HL-60 (cell line): ENCODE measurements at regions not wholly inside any gene's neighbourhood (a gene's known extent, or its start where the extent isn't known, plus 50 kb on each side); places are given as distances from the start of the nearest gene placed in this dataset.
"Not testable (repeated sequence)": the region's sequence is repeated elsewhere in the genome, so short reads cannot be mapped to it uniquely, and the experiment has no call there.

ENCODE experiments used
- DNase-seq, 2 experiments: peaks; one replicate each; pipeline ENCODE4 v3.0.0-alpha.2; 2010 to 2020; ENCODE audit warnings: low read depth in 1 of 2, low spot score in 1 of 2
- H3K27ac ChIP-seq: fragments of 250-450 bp; sonication (Bioruptor Pico); replicated peaks from 2 replicates; pipeline ENCODE4 v1.5.1; 2020; ENCODE audit warnings: mild to moderate bottlenecking, moderate library complexity
- H3K27me3 ChIP-seq: fragments of 250-450 bp; sonication (Bioruptor Pico); 2 replicates; pipeline ENCODE4 v1.5.1; 2021; ENCODE audit warnings: mild to moderate bottlenecking, moderate library complexity; ENCODE audit not compliant: insufficient read depth, poor library complexity, severe bottlenecking
- H3K4me3 ChIP-seq: replicated peaks from 2 replicates; pipeline ENCODE4 v1.5.1; 2011; ENCODE audit warnings: mild to moderate bottlenecking, control low read depth, low read length; ENCODE audit not compliant: insufficient read depth
- GABPA ChIP-seq: IDR thresholded peaks from 2 replicates; pipeline ENCODE4 v1.6.1; 2012; ENCODE audit warnings: low read depth
- POLR2AphosphoS5 ChIP-seq: IDR thresholded peaks from 2 replicates; pipeline ENCODE4 v1.6.1; 2012; ENCODE audit warnings: low read depth
- SPI1 ChIP-seq: IDR thresholded peaks from 2 replicates; pipeline ENCODE4 v1.6.1; 2012; ENCODE audit warnings: low read depth, mild to moderate bottlenecking, borderline replicate concordance
- TF ChIP-seq, protein P1 (sequence below): IDR thresholded peaks from 2 replicates; pipeline ENCODE4 v1.6.1; 2012; ENCODE audit warnings: low read depth; ENCODE audit not compliant: insufficient replicate concordance
- TF ChIP-seq, protein P2 (sequence below): IDR thresholded peaks from one replicate; pipeline ENCODE4 v1.5.1; 2011; ENCODE audit warnings: low read length, control low read depth, inconsistent platforms; ENCODE audit not compliant: insufficient read depth

DNA sequence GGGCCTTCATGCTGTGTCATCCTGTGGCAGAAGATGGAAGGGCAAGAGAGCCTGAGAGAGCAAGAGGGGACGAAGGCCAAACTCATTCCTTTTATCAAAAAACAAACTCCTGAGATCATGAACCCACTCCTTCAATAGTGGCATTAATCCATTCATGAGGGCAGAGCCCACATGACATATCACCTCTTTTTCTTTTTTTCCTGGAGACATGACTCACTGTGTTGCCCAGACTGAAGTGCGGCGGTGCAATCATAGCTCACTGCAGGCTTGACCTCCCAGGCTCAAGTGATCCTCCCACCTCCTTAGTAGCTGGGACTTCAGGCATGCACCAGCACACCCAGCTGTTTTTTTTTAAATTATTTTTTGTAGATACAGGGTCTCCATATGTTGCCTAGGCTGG is 92.0 kb upstream of the RNU6-1 start:
- TF ChIP-seq, protein P1, sequence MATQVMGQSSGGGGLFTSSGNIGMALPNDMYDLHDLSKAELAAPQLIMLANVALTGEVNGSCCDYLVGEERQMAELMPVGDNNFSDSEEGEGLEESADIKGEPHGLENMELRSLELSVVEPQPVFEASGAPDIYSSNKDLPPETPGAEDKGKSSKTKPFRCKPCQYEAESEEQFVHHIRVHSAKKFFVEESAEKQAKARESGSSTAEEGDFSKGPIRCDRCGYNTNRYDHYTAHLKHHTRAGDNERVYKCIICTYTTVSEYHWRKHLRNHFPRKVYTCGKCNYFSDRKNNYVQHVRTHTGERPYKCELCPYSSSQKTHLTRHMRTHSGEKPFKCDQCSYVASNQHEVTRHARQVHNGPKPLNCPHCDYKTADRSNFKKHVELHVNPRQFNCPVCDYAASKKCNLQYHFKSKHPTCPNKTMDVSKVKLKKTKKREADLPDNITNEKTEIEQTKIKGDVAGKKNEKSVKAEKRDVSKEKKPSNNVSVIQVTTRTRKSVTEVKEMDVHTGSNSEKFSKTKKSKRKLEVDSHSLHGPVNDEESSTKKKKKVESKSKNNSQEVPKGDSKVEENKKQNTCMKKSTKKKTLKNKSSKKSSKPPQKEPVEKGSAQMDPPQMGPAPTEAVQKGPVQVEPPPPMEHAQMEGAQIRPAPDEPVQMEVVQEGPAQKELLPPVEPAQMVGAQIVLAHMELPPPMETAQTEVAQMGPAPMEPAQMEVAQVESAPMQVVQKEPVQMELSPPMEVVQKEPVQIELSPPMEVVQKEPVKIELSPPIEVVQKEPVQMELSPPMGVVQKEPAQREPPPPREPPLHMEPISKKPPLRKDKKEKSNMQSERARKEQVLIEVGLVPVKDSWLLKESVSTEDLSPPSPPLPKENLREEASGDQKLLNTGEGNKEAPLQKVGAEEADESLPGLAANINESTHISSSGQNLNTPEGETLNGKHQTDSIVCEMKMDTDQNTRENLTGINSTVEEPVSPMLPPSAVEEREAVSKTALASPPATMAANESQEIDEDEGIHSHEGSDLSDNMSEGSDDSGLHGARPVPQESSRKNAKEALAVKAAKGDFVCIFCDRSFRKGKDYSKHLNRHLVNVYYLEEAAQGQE, result no peak
- TF ChIP-seq SPI1 (no peak), GABPA (no peak), POLR2AphosphoS5 (no peak)
- Histone ChIP-seq H3K27me3 (no peaks in the 10 kb centered on the region), H3K27ac (no peak overlapping the region), H3K4me3 (no peak overlapping the region)
- no peak for DNase-seq

DNA sequence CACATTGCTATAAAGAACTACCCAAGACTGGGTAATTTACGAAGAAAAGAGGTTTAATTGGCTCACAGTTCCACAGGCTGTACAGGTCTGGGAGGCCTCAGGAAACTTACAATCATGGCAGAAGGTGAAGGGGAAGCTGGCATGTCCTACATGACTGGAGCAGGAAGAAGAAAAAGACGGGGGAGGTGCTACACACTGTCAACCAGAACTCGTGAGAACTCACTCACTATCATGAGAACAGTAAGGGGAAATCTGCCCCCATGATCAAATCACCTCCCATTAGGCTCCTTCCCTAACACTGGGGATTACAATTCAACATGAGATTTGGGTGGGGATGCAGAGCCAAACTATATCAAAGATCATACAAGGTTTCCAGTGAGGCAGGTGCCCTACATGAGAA is 94.3 kb upstream of the RNU6-1 start:
- H3K27ac ChIP-seq, H3K27me3 ChIP-seq, H3K4me3 ChIP-seq: not testable (repeated sequence)
- DNase-seq, result peak in 1 of 2 experiments; percentile 23

DNA sequence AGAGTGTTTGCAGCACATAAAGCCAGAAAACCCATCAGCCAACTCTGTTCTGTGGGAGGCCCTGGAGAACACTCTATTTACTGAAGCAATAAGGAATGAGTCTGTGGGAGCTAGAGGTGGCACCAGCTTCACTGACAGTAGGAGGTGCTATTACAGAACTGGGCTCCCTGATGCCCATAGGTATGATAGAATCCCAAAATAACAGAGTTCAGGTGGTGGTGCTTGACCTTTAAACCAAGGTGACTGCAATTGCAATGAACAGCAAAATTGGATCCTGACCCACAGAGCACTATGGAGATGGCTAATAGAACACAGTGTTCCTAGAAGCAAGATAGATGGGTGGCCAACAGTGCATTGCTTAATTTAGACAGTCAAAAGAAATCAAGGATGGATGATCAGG is 95.4 kb upstream of the RNU6-1 start:
- Histone ChIP-seq H3K27ac (no peak overlapping the region), H3K4me3 (no peak overlapping the region), H3K27me3 (no peaks in the 10 kb centered on the region)
- DNase-seq, result no peak
- no peak for TF ChIP-seq SPI1
- TF ChIP-seq GABPA, result no peak
- TF ChIP-seq, protein P1, result no peak
- TF ChIP-seq POLR2AphosphoS5, result no peak
- TF ChIP-seq, protein P2, sequence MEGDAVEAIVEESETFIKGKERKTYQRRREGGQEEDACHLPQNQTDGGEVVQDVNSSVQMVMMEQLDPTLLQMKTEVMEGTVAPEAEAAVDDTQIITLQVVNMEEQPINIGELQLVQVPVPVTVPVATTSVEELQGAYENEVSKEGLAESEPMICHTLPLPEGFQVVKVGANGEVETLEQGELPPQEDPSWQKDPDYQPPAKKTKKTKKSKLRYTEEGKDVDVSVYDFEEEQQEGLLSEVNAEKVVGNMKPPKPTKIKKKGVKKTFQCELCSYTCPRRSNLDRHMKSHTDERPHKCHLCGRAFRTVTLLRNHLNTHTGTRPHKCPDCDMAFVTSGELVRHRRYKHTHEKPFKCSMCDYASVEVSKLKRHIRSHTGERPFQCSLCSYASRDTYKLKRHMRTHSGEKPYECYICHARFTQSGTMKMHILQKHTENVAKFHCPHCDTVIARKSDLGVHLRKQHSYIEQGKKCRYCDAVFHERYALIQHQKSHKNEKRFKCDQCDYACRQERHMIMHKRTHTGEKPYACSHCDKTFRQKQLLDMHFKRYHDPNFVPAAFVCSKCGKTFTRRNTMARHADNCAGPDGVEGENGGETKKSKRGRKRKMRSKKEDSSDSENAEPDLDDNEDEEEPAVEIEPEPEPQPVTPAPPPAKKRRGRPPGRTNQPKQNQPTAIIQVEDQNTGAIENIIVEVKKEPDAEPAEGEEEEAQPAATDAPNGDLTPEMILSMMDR, result no peak

DNA sequence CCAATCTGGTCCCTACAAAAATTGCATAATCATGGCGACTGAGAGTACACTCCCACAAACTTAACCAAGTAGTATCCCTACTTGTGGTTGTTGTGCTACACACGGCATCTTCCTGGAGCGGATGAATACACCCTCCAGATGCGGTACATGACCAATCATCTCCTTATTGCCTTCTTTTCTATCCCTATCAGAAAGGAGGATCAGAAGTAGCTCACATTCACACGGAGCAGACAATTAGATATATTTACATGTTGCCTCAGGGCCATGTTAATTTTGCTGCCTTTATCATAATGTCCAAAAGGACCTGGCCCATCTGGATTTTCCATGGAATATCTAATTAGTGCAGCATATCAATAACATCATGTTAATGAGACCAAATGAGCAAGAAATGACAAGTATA is 96.4 kb upstream of the RNU6-1 start:
- H3K27me3 ChIP-seq, result no peaks in the 10 kb centered on the region
- H3K4me3 ChIP-seq, result no peak overlapping the region
- TF ChIP-seq, protein P2, result no peak
- TF ChIP-seq POLR2AphosphoS5, result no peak
- TF ChIP-seq, protein P1, result no peak
- TF ChIP-seq SPI1, result no peak
- TF ChIP-seq GABPA, result no peak
- no peak overlapping the region for H3K27ac ChIP-seq
- DNase-seq, result no peak
